HG02870 (cell line): ENCODE measurements at regions not wholly inside any gene's neighbourhood (a gene's known extent, or its start where the extent isn't known, plus 50 kb on each side); places are given as distances from the start of the nearest gene placed in this dataset.

Experiments used
- ATAC-seq: cut with Tn5 transposase; IDR thresholded peaks from one replicate; pipeline ENCODE4 v1.9.1; 2021; ENCODE audit warnings: mild to moderate bottlenecking, moderate library complexity; ENCODE audit not compliant: unreplicated experiment

GRCh38 chr7:81648716-81649115 is 121.1 kb downstream of the HGF start:
- ATAC-seq: no peak

- ATAC-seq: no peak
These were observed 124.4 kb downstream of the HGF start for GRCh38 chr7:81645435-81645834.

- no peak for ATAC-seq
These were observed 128.0 kb downstream of the HGF start for GRCh38 chr7:81641873-81642272.

DNA sequence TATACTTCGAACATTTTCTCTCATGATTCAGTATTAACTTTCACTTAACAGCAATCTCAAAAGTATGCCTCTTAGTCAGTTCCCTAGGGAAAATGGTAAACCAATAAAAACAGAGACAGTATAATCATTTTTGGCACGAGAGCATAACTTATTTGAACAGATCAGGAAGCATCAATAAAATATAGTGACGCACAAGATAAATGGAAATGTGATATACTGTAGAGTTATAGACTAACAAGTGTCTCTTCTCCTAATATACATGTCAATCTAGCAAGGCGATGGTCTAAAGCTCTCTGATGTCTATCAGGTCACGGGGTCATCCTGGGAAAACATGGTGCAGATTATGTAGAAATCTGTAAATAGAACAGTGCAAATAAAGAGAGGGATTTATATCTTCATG is 131.6 kb downstream of the HGF start:
- ATAC-seq: no peak

DNA sequence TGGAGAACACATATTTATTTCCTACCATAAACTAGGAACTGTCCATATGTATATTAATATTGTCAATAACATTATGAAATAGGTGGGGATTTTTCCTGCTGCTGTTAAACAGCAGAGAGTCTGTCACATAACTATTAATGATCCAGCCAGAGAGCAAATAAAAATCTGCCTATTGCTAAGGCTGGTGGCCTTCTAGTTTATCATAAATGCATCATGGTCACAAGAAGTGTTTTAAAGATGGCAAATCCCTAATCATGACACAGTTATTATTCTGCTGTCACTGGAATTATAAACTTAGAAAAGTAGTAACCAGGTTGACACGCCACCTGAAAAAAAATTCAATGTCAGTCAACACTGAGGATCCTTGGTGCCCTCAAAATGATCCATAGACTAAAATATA is 132.3 kb downstream of the HGF start:
- no peak for ATAC-seq

DNA sequence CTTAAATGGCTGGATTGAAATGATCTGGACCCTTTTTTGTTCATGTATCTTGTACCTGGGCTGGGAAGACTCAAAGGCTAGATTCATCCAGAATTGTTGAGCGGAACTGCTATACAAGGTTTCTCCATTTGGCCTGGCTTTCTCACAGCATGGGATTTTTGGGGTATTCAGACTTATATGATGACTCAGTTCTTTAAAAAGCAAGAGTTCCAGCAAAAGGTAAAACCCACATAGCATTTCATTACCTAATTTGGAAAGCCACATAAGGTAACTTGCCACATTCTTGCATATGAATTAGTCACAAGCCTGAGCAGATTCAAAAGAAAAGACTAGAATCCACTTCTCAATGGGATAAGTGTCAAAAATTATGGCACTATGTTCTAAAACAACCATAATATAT is 137.4 kb downstream of the HGF start:
- no peak for ATAC-seq

- ATAC-seq: no peak
These were observed 139.2 kb downstream of the HGF start for GRCh38 chr7:81630600-81630999.

GRCh38 chr7:81629702-81630101 is 140.1 kb downstream of the HGF start:
- no peak for ATAC-seq

- ATAC-seq: no peak
These were observed 140.9 kb downstream of the HGF start for GRCh38 chr7:81628951-81629350.

GRCh38 chr7:81627536-81628287 is 142.1 kb downstream of the HGF start:
- no peak for ATAC-seq

DNA sequence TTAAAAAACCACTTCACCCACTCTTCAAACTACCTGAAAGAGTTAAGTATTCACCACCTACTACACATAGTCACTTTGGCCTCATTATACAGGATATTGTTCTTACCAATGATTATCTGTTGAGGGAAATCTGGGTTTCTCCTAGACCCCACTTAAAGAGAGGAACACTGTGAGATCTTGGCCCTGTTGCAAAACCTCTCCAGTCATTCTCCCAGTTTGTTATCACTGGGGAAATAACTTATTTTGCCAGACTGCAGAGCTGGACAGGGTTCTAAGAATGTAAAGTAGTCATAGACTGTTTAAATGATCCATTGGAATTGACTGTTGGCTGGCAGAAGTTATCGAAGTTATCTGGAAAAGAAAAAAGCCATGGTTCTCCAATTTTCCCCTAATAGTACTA is 143.8 kb downstream of the HGF start:
- no peak for ATAC-seq

DNA sequence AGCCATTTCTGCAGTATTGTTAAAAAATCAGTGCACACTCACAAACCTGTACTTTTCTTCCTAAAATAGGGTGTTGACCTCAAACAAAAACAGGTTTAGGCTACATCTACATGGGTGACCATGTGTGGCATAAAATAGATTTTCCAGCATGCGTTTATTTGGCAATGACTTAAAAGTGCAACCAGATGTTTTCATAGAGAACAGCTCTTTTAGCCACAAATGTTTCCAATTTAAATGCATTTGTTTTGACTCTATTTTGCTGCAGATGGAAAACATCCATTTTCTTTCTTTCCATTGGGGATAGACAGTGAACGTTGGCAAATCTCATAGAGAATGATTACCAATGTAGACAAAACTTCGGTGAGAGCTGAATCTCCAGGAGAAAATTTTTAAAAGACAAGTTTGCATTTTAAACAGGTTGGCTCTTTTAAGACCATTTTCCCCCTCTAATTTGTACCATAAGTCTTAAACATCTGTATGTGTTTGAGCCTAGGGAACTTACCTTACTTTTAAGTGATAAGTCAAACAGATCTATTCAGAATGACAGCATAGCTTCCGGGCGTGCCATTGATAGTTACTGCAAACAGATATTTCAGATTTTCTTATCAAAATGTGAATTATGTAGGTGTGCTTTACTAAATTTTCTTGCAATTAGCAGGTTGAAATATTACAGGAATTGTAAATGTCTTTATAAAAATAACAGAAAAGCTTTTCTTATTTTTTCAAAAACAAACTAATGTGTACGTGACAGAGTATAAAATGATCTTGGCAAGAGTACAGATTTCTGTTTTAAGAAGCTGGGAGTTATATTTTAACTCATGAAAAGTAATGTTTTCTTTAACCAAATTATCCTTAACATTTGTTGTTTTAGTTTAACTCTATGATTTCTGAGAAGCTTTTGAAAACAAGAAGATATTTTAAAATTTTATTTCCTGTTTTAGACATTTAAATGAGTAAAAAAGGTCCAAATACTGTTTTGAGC is 144.9 kb downstream of the HGF start:
- no peak for ATAC-seq

DNA sequence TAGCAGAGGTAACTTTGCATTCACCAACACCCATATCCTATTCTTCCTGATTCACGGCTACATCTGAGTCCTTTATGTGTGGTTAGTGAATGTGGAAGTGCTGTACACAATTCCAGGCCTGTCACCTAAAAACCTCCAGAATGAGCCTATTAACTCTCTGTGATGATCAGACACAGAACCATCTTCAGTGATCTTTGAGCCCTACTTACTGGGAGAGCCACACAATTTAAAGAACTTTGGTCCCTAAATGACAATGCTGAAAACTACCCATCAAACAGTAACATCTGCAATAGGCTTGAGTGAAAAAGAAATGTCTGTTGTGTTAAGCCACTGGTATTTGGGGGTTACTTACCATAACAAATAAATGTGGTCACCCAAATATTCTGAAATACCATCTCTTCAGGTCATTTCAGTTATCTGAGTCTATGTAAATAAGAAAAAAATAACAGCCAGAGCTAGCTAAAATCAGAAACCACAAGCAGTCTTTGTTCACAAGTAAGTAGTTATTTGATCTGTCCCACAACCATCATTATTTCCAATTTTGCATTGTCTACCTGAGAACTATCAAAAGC is 145.7 kb downstream of the HGF start:
- no peak for ATAC-seq

DNA sequence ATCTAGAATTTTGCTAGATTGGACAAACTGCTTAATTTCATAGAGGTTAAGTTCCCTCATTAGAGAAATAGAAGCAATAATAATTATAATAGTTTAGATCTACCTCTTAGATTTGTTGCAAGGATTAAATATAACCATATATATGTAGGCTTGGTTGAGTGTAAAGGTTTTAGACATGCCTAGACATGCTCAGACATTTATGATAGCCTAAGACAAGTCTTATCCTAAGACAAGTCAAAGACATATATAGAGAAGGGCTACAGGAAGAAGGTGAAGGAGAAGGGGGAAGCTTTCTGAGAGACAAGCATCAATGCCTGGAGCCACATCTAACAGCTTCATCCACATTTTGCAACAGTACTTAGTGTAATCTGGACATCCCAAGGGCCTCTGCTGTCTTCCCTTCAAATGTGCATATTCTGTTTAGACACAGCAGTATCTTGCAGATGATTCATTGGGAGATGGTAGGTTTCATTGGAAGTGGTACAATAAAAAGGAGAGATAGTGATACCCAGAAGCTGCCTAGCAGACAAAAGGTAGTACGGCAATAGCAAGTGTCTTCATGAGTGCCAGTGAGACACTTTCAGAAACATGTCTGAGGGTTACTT is 146.5 kb downstream of the HGF start:
- no peak for ATAC-seq

GRCh38 chr7:81621893-81622292 is 148.0 kb downstream of the HGF start:
- no peak for ATAC-seq

- no peak for ATAC-seq
These were observed 151.3 kb downstream of the HGF start for GRCh38 chr7:81618396-81619014.

DNA sequence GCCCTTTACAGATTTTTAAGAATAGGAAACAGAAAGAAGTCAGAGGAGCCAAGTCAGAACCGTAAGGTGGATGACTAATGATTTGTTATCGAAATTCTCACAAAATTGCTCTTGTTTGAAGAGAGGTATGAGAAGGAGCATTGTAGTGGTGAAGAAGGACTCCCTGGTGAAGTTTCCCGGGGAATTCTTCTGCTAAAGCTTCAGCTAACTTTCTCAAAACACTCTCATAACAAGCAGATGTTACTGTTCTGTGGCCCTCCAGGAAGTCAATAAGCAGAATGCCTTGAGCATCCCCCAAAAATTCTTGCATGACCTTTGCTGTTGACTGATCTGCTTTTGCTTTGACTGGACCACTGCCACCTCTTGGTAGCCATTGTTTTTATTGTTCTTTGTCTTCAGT is 152.9 kb downstream of the HGF start:
- ATAC-seq: peak; percentile 70

GRCh38 chr7:81611805-81612204 is 158.0 kb downstream of the HGF start:
- ATAC-seq: no peak

DNA sequence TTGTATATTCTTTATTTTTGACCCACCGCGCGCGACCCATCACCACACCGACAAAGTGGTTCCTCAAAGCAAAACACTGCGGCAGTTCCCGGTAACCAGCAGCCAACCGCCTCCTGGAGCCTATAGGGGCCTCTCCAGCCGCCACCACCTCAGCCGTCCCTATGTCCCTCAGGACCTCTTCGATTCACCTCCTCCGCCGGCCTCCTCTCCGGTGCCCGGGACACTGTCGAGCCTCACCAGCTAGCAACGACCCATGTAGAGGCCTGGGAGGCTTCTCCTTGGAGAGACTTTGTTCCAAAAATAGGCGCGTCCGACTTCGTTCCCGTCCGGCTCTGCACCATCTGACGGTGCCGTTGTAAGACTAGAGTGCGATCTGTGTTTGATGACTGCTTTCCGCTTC is 158.8 kb downstream of the HGF start:
- no peak for ATAC-seq

DNA sequence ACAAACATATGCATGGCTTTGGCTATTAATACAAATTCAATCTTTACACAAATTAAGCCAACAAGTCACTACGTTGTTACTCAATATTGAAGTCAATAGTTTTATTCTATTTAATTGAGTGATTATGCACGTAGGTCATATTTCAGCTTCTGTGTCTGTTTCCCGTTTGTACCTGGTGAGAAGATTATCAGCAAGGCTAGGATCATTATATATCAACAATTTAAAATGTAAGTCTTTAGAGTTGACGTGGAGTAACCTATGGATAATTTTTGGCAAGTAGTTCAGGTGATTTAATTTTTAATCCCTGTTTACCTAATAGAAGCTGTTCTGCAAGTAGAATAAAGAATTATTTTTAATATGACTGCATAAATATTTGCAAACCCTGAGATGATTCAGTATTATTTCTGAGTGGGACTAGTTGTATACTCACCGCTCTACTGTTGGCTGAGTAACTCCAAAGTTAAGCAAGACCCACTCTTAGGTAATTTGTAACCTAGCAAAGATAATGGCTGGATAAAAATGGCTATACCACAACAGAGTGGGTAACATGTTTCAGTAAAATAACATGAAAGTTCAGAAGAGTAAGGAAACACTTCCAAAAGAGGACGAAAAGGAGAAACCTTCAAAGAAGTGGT is 161.0 kb downstream of the HGF start:
- no peak for ATAC-seq
